CD4-positive, CD25-positive, alpha-beta regulatory T cell (primary cell): ENCODE measurements at regions not wholly inside any gene's neighbourhood (a gene's known extent, or its start where the extent isn't known, plus 50 kb on each side); places are given as distances from the start of the nearest gene placed in this dataset.
A peak's percentile ranks its signal among the peaks of the same experiment; 100 is the strongest.

Source experiments
- ATAC-seq, 2 donors: fragments of 150-1000 bp; cut with Tn5 transposase; one replicate each; pipeline ENCODE4 v1.10.0; 2021; ENCODE audit warnings: low read depth in 2 of 2, moderate number of reproducible peaks in 2 of 2, moderate library complexity in 1 of 2
- DNase-seq, 3 donors: peaks; one replicate each; pipeline versions ENCODE4 v3.0.0 to v3.0.0-alpha.2; 2012 to 2022; ENCODE audit warnings: mixed read lengths in 1 of 3
- H3K27ac ChIP-seq: one replicate; pipeline ENCODE4 v1.7.0; 2013; ENCODE audit warnings: mild to moderate bottlenecking, low read length; ENCODE audit not compliant: insufficient read depth, poor library complexity, severe bottlenecking
- H3K27me3 ChIP-seq: one replicate; pipeline ENCODE4 v1.7.0; 2013; ENCODE audit warnings: low read length; ENCODE audit not compliant: control insufficient read depth, insufficient read depth
- H3K36me3 ChIP-seq: one replicate; pipeline ENCODE4 v1.7.0; 2013; ENCODE audit warnings: mild to moderate bottlenecking, low read length, moderate library complexity; ENCODE audit not compliant: control insufficient read depth, insufficient read depth
- H3K4me1 ChIP-seq: 2 replicates; pipeline ENCODE4 v1.7.0; 2013; ENCODE audit warnings: mild to moderate bottlenecking, low read length; ENCODE audit not compliant: insufficient read depth, control insufficient read depth, poor library complexity, severe bottlenecking
- H3K4me3 ChIP-seq: one replicate; pipeline ENCODE4 v1.7.0; 2013; ENCODE audit warnings: low read depth, mild to moderate bottlenecking, low read length, moderate library complexity
- H3K9me3 ChIP-seq, 2 experiments: 1 replicate in 1 of 2; 2 replicates in 1 of 2; pipeline ENCODE4 v1.7.0; 2013; ENCODE audit warnings: low read length in 2 of 2, mild to moderate bottlenecking in 1 of 2, moderate library complexity in 1 of 2; ENCODE audit not compliant: control insufficient read depth in 2 of 2
- H3K27ac Mint-ChIP-seq, 3 donors: one replicate each; pipeline ENCODE4 v1.8.0; 2020 to 2022; ENCODE audit warnings: mild to moderate bottlenecking in 3 of 3, mixed read lengths in 3 of 3, moderate library complexity in 2 of 3
- H3K27me3 Mint-ChIP-seq: one replicate; pipeline ENCODE4 v1.8.0; 2022; ENCODE audit warnings: mild to moderate bottlenecking, mixed read lengths
- H3K36me3 Mint-ChIP-seq: one replicate; pipeline ENCODE4 v1.8.0; 2020; ENCODE audit warnings: mixed read lengths
- H3K4me1 Mint-ChIP-seq, 4 donors: one replicate each; pipeline ENCODE4 v1.8.0; 2020 to 2022; ENCODE audit warnings: mixed read lengths in 4 of 4, mild to moderate bottlenecking in 1 of 4
- H3K4me3 Mint-ChIP-seq, 4 donors: one replicate each; pipeline ENCODE4 v1.8.0; 2020 to 2022; ENCODE audit warnings: mild to moderate bottlenecking in 4 of 4, mixed read lengths in 4 of 4, moderate library complexity in 3 of 4
- H3K9me3 Mint-ChIP-seq, 7 donors: one replicate each; pipeline ENCODE4 v1.8.0; 2020 to 2022; ENCODE audit warnings: mixed read lengths in 7 of 7, mild to moderate bottlenecking in 3 of 7, moderate library complexity in 2 of 7

DNA sequence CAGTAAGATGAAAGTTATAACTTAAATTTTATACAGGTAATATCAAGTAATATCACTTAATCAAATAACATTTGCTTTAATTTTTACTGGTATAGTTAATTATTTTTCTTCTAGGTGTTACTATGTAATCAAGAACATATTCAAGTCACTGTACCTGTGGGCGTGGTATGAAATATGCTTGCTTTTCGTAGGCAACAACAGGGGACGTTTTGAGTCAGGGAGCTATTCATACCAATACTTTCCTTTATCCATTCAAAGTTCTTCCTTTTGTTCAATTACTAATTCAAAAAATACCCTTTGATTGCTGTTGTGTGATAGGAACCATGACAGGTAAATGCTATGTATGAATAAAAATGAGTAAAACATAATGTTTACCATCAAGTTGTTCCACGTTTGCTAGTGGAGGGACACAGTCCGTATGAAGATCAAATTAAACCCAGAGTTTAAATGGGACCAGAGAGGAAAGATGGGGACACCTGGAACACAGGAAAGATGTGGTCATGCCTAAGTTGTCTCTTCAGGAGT is 654.0 kb upstream of the KCNMB2 start:
- Histone ChIP-seq H3K4me3 (no peak overlapping the region), H3K4me1 (no peaks in the 10 kb centered on the region), H3K36me3 (no peaks in the 10 kb centered on the region), H3K27me3 (no peaks in the 10 kb centered on the region), H3K27ac (no peak overlapping the region), H3K9me3 (no peaks in the 10 kb centered on the region)
- Mint-ChIP-seq H3K27me3 (peaks cover 6% of the 10 kb centered on the region), H3K4me3 (no peak overlapping the region), H3K4me1 (peaks cover 0 to 13% (median 7%) of the 10 kb centered on the region in 4 donors), H3K9me3 (peaks cover 0 to 3% (median 0%) of the 10 kb centered on the region in 7 donors), H3K36me3 (no peaks in the 10 kb centered on the region), H3K27ac (no peak overlapping the region)
- ATAC-seq = no peak
- DNase-seq = peak in 1 of 3 donors; percentile 10

DNA sequence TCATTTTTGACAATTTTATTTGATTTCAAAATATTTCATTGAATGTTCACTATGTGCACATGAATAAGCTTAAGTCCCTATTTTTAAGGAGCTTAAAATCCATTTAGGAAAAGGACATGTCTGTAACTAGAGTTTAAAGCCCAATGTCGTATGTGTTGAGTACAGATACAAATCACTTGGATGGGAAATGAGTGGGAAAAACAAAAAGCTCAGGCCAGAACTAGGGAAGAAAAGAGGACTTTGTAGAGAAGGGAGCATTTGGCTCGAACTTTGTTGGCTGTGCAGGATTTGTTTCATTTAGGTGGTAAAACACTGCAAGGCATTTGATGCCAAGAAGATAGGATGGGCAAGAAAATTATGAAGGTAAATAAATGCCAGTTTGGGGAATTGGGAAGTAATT is 653.1 kb upstream of the KCNMB2 start:
- ATAC-seq (no peak), DNase-seq (no peak)
- Mint-ChIP-seq H3K36me3 (no peaks in the 10 kb centered on the region), H3K27me3 (peaks cover 1% of the 10 kb centered on the region), H3K27ac (no peak overlapping the region), H3K9me3 (peaks cover 0 to 1% (median 0%) of the 10 kb centered on the region in 7 donors), H3K4me1 (peaks cover 0 to 13% (median 7%) of the 10 kb centered on the region in 4 donors), H3K4me3 (no peak overlapping the region)
- Histone ChIP-seq H3K27me3 (no peaks in the 10 kb centered on the region), H3K4me3 (no peak overlapping the region), H3K36me3 (no peaks in the 10 kb centered on the region), H3K27ac (no peak overlapping the region), H3K4me1 (no peaks in the 10 kb centered on the region), H3K9me3 (no peaks in the 10 kb centered on the region)

DNA sequence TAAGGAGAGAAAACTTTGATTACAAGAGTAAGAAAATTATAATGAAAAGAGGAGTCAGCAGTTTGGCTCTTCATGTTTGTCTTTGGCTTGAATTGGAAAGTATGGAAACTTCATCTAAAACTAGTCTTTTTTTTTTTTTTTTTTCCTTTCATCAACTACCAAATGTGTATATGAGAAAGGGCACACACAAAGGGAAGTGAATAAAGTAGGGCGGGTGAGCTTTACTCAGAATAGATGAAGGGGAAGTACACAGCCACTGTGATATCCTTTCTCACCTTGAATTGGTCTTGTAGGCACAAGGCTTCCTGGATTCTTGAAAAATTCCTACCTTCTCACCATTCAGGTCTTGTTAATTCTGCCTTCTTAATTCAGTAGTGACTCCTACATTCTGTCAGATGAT is 652.3 kb upstream of the KCNMB2 start:
- H3K9me3 Mint-ChIP-seq = no peaks in the 10 kb centered on the region

DNA sequence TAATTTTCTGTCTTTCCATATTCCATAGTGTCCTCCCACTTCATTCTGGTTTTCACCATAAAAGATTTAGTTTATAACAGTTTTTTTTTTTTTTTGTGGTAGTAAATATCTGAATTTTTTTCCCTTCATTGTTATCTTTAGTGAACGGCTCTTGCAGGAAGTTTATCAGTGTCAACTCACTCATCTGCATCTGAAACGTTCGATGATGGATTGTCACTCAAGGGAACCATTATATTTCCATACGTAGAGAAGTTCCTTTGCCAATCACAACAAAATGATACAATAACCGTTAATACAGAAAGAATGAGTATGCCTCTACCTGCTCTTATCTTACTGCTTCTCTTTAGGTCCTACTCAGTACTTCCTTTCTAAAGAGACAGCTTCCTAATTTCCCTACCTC is 651.2 kb upstream of the KCNMB2 start:
- Histone ChIP-seq H3K9me3 (no peaks in the 10 kb centered on the region), H3K36me3 (no peaks in the 10 kb centered on the region), H3K27ac (no peak overlapping the region), H3K4me1 (no peaks in the 10 kb centered on the region), H3K4me3 (no peak overlapping the region), H3K27me3 (no peaks in the 10 kb centered on the region)
- no peak for DNase-seq
- no peak for ATAC-seq
- H3K4me3 Mint-ChIP-seq = no peak overlapping the region
- peaks cover 0 to 13% (median 7%) of the 10 kb centered on the region in 4 donors for H3K4me1 Mint-ChIP-seq
- no peak overlapping the region for H3K27ac Mint-ChIP-seq
- H3K9me3 Mint-ChIP-seq = no peaks in the 10 kb centered on the region
- no peaks in the 10 kb centered on the region for H3K36me3 Mint-ChIP-seq
- H3K27me3 Mint-ChIP-seq = no peaks in the 10 kb centered on the region

More for the DNA sequence above, 652.3 kb upstream of the KCNMB2 start:
- Histone ChIP-seq H3K4me3 (no peak overlapping the region), H3K9me3 (no peaks in the 10 kb centered on the region), H3K4me1 (no peaks in the 10 kb centered on the region), H3K36me3 (no peaks in the 10 kb centered on the region), H3K27ac (no peak overlapping the region), H3K27me3 (no peaks in the 10 kb centered on the region)
- H3K27me3 Mint-ChIP-seq = no peaks in the 10 kb centered on the region
- no peak overlapping the region for H3K27ac Mint-ChIP-seq
- H3K4me1 Mint-ChIP-seq = peaks cover 0 to 13% (median 7%) of the 10 kb centered on the region in 4 donors
- peak in 1 of 3 donors; percentile 21 for DNase-seq
- peak overlapping the region in 1 of 4 donors; percentile 11 for H3K4me3 Mint-ChIP-seq
- ATAC-seq = no peak
- no peaks in the 10 kb centered on the region for H3K36me3 Mint-ChIP-seq

DNA sequence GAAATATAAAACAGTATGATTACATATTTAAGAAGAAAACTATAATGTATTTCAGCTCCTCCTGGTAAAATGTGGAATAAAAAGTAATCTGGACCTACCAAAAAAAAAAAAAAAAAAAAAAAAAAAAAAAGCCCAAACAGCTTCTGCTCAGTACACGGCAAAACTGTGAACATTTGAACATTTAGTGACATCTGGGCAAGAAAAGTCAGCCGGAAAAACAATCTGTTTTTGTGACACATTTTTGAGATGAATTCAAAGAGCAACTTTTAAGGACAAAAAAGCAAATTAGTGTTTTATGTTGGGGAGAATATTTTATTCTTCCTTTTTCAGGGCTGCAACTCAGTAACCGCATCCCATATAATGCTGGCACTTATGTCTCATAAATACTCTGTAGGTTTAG is 649.7 kb upstream of the KCNMB2 start:
- no peak for DNase-seq
- Histone ChIP-seq H3K4me3 (no peak overlapping the region), H3K27me3 (no peaks in the 10 kb centered on the region), H3K27ac (no peak overlapping the region), H3K36me3 (no peaks in the 10 kb centered on the region), H3K9me3 (no peaks in the 10 kb centered on the region), H3K4me1 (no peaks in the 10 kb centered on the region)
- Mint-ChIP-seq H3K27ac (no peak overlapping the region), H3K27me3 (no peaks in the 10 kb centered on the region), H3K9me3 (no peaks in the 10 kb centered on the region), H3K36me3 (no peaks in the 10 kb centered on the region), H3K4me1 (peaks cover 0 to 13% (median 7%) of the 10 kb centered on the region in 4 donors), H3K4me3 (no peak overlapping the region)
- no peak for ATAC-seq

DNA sequence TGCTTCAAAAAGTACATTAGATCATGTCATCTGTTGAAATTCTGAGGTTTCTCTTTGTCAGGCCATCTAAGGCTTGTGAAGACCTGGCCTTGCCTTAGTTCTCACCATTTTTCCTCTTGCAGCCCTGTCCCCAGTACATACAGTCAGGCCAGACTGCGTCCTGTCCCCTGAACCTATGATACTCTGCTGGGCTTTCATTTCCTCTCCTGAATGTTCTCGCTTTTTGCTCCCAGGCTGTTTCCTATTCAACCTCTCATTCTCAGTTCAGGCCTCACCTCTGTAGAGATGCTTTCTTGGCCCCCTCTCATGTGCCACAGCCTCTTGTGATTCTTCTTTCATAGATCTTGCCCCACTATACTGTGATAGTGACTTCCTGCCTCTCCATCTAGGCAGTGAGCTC is 648.8 kb upstream of the KCNMB2 start:
- Histone ChIP-seq H3K4me3 (no peak overlapping the region), H3K36me3 (no peaks in the 10 kb centered on the region), H3K9me3 (no peaks in the 10 kb centered on the region), H3K27ac (no peak overlapping the region), H3K27me3 (no peaks in the 10 kb centered on the region), H3K4me1 (no peaks in the 10 kb centered on the region)
- no peak for ATAC-seq
- Mint-ChIP-seq H3K4me1 (peaks cover 0 to 13% (median 7%) of the 10 kb centered on the region in 4 donors), H3K27me3 (no peaks in the 10 kb centered on the region), H3K9me3 (no peaks in the 10 kb centered on the region), H3K4me3 (no peak overlapping the region), H3K36me3 (no peaks in the 10 kb centered on the region), H3K27ac (peak overlapping the region in 1 of 3 donors; percentile 19)
- no peak for DNase-seq

DNA sequence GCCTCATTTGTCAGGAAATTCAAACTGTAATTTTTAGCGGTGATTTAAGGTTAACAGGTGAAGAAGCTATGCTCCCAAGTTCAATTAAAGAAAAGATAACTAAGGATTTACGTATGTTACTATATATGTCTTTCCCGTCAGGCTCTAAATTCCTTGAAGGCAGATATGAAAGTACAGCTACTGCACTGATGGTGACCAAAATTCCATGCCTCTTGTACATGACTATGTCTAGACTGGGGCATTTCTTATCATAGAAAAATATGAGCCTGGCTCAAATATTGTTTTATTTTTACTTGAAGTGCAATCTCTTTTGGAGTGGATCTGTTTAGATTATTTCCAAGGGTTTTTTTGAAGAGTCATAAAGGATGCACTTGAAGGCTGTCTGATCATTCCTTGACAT is 647.1 kb upstream of the KCNMB2 start:
- Histone ChIP-seq H3K4me1 (no peaks in the 10 kb centered on the region), H3K27ac (no peak overlapping the region), H3K36me3 (no peaks in the 10 kb centered on the region), H3K27me3 (no peaks in the 10 kb centered on the region), H3K9me3 (no peaks in the 10 kb centered on the region), H3K4me3 (no peak overlapping the region)
- Mint-ChIP-seq H3K27ac (no peak overlapping the region), H3K9me3 (no peaks in the 10 kb centered on the region), H3K4me3 (no peak overlapping the region), H3K4me1 (peaks cover 0 to 5% (median 1%) of the 10 kb centered on the region in 4 donors), H3K36me3 (no peaks in the 10 kb centered on the region), H3K27me3 (no peaks in the 10 kb centered on the region)
- ATAC-seq (no peak), DNase-seq (no peak)

DNA sequence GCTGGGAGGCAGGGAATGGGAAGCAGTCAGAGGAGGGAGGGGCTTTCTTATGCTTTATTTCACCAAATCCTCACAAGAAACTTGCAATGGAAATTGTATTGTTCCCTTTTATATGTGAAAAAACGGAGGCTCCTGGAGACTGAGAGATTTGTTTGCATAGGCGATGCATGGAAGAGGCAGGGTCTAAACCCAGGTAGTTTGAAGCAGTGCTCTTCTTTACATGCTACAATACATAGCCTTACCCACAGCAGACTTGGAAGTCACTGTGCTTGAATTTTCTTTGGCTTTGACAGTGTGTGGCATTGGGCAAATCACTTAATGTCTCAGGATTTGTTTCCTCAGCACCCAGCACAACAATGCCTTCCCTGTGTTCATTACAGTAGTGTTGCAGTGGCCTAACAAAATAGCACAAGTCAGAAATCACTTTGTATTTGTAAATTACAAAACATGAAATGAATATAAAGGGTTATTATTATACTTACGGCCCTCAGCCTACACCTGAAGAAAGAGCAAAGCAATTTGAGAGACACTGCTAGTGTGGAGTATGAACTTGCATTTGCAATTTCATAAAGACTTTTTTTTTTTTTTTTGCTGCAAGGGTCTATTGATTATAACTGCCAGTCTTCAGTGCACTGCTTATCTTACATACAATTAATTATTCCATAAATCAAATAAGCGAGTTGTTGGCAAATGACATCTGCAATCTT is 646.4 kb upstream of the KCNMB2 start:
- ATAC-seq (no peak), DNase-seq (no peak)
- Histone ChIP-seq H3K27me3 (no peaks in the 10 kb centered on the region), H3K27ac (no peak overlapping the region), H3K4me1 (no peaks in the 10 kb centered on the region), H3K4me3 (no peak overlapping the region), H3K9me3 (no peaks in the 10 kb centered on the region), H3K36me3 (no peaks in the 10 kb centered on the region)
- H3K4me3 Mint-ChIP-seq = no peak overlapping the region
- H3K4me1 Mint-ChIP-seq = no peaks in the 10 kb centered on the region
- no peaks in the 10 kb centered on the region for H3K9me3 Mint-ChIP-seq
- H3K27ac Mint-ChIP-seq = no peak overlapping the region
- no peaks in the 10 kb centered on the region for H3K36me3 Mint-ChIP-seq
- H3K27me3 Mint-ChIP-seq = no peaks in the 10 kb centered on the region
